HepG2 (cell line): ENCODE measurements at regions not wholly inside any gene's neighbourhood (a gene's known extent, or its start where the extent isn't known, plus 50 kb on each side); places are given as distances from the start of the nearest gene placed in this dataset.

Experiments used
- ATAC-seq: fragments of 200-7000 bp; cut with Tn5 transposase; 3 replicates; pipeline ENCODE4 v1.9.1; 2020; ENCODE audit warnings: mild to moderate bottlenecking, moderate library complexity
- BruUV-seq: library from RNA; stranded (reverse); fragments of 400-500 nt; replicated peaks from 2 replicates; lab custom pipeline; 2021; lab: Mats Ljungman, UMichigan
- CTCF ChIA-PET: fragments of 300-600 bp; formaldehyde crosslinking; extraction: SDS; loops from one replicate; lab custom pipeline; 2021; ENCODE audit warnings: low total read pairs, inconsistent platforms, low intra/inter-chr PET ratio; lab: Yijun Ruan, JAX
- POLR2A ChIA-PET: fragments of 350-600 bp; sonication (Branson Sonifier 250); formaldehyde crosslinking; loops from one replicate; lab custom pipeline; 2020; ENCODE audit warnings: antibody characterized with exemption, inconsistent platforms; lab: Yijun Ruan, JAX
- DNase-seq: peaks from one replicate; pipeline ENCODE4 v3.0.0-alpha.2; 2015; ENCODE audit warnings: low spot score
- FAIRE-seq: peaks from 3 replicates; lab custom pipeline; 2011; peaks lifted over from hg19 to GRCh38; lab: Jason Lieb, UNC
- H2AFZ ChIP-seq: one replicate; pipeline ENCODE4 v1.6.1; 2011; ENCODE audit warnings: low read length, inconsistent platforms
- H3K27ac ChIP-seq: fragments of 300-600 bp; 3 replicates; pipeline ENCODE4 v1.8.0; 2011; ENCODE audit warnings: mixed run types, mild to moderate bottlenecking, mixed read lengths, low read length, inconsistent platforms; ENCODE audit not compliant: insufficient read depth; ENCODE audit errors: extremely low read length
- H3K27me3 ChIP-seq, 2 experiments: fragments of 200-600 bp in 1 of 2; 2 replicates in 1 of 2; 3 replicates in 1 of 2; pipeline versions ENCODE4 v1.6.0 to v1.8.0; 2011; ENCODE audit warnings: low read length in 2 of 2, mild to moderate bottlenecking in 2 of 2, moderate library complexity in 2 of 2, inconsistent platforms in 1 of 2; ENCODE audit not compliant: insufficient read depth in 2 of 2, control insufficient read depth in 1 of 2
- H3K36me3 ChIP-seq, 2 experiments: fragments of 200-600 bp in 1 of 2; replicated peaks in 1 of 2; 2 replicates in 1 of 2; 3 replicates in 1 of 2; pipeline versions ENCODE4 v1.5.1 to v1.8.0; 2011; ENCODE audit warnings: low read length in 2 of 2, inconsistent platforms in 1 of 2; ENCODE audit not compliant: insufficient read depth in 2 of 2, control insufficient read depth in 1 of 2
- H3K4me1 ChIP-seq: 2 replicates; pipeline ENCODE4 v1.5.1; 2012; ENCODE audit warnings: low read length, inconsistent platforms; ENCODE audit not compliant: insufficient read depth
- H3K4me2 ChIP-seq: 2 replicates; pipeline ENCODE4 v1.6.0; 2011; ENCODE audit warnings: low read depth, low read length, inconsistent platforms
- H3K4me3 ChIP-seq, 3 experiments: fragments of 200-600 bp in 1 of 3; sonication (generic), shearing (Covaris generic) in 1 of 3; replicated peaks in 1 of 3; 2 replicates each; pipeline ENCODE4 v1.5.1; 2011 to 2016; ENCODE audit warnings: low read length in 3 of 3, inconsistent platforms in 2 of 3, low read depth in 2 of 3, mild to moderate bottlenecking in 2 of 3, control low read depth in 1 of 3, mixed read lengths in 1 of 3; ENCODE audit not compliant: insufficient read depth in 1 of 3
- H3K79me2 ChIP-seq: one replicate; pipeline ENCODE4 v1.6.1; 2011; ENCODE audit warnings: low read length, inconsistent platforms; ENCODE audit not compliant: insufficient read depth
- H3K9ac ChIP-seq: 2 replicates; pipeline ENCODE4 v1.6.0; 2011; ENCODE audit warnings: mild to moderate bottlenecking, low read depth, low read length, inconsistent platforms; ENCODE audit not compliant: insufficient read depth
- H3K9me3 ChIP-seq: 2 replicates; pipeline ENCODE4 v1.5.1; 2012; ENCODE audit warnings: mild to moderate bottlenecking, low read length
- H4K20me1 ChIP-seq: 2 replicates; pipeline ENCODE4 v1.6.0; 2011; ENCODE audit warnings: inconsistent platforms, mild to moderate bottlenecking, low read length, moderate library complexity; ENCODE audit not compliant: insufficient read depth
- KDM5A ChIP-seq: fragments of 200-600 bp; sonication (generic); IDR thresholded peaks from 2 replicates; pipeline ENCODE4 v1.7.0; 2018; ENCODE audit warnings: antibody characterized with exemption, mild to moderate bottlenecking, low read length, borderline replicate concordance
- SALL2 ChIP-seq: sonication (generic); formaldehyde crosslinking; IDR thresholded peaks from 2 replicates; pipeline ENCODE4 v1.8.1; 2023; ENCODE audit warnings: mild to moderate bottlenecking, missing genetic modification reagents, inconsistent platforms
- TCF7L2 ChIP-seq: IDR thresholded peaks from 2 replicates; pipeline ENCODE4 v1.6.1; 2011; ENCODE audit warnings: mild to moderate bottlenecking, low read depth, low read length, moderate library complexity
- ZNF251 ChIP-seq: sonication (generic); formaldehyde crosslinking; IDR thresholded peaks from 2 replicates; pipeline ENCODE4 v1.9.0; 2021; ENCODE audit warnings: mild to moderate bottlenecking, missing genetic modification reagents
- ZNF546 ChIP-seq: sonication (generic); formaldehyde crosslinking; conservative IDR thresholded peaks from 2 replicates; pipeline ENCODE4 v1.8.1; 2023; ENCODE audit warnings: mild to moderate bottlenecking, missing genetic modification reagents
- ZNF558 ChIP-seq: sonication (generic); formaldehyde crosslinking; IDR thresholded peaks from 2 replicates; pipeline ENCODE4 v1.9.0; 2022; ENCODE audit warnings: mild to moderate bottlenecking, missing genetic modification reagents, borderline replicate concordance
- WGBS: methylation state at CpG from one replicate; pipeline ENCODE4 v1.1.6; 2017; ENCODE audit warnings: low lambda C conversion rate; 5-methylcytosine and 5-hydroxymethylcytosine counted together
- in situ Hi-C: cut with HindIII; loops from 2 replicates; pipeline ENCODE4 v1.10.0; 2017; ENCODE audit warnings: low pct_unique_long_range_greater_than_20kb; ENCODE audit not compliant: extremely low pct_ligation_motif_present
- intact Hi-C: fragments of 100-400 bp; cut with micrococcal nuclease; formaldehyde crosslinking; loops from one replicate; pipeline ENCODE4 v1.10.0; 2022; ENCODE audit not compliant: unreplicated experiment
- TF ChIP-seq, protein P1 (sequence below): sonication (generic); formaldehyde crosslinking; IDR thresholded peaks from 2 replicates; pipeline ENCODE4 v1.8.1; 2022; ENCODE audit warnings: low read depth, mild to moderate bottlenecking, missing genetic modification reagents
- TF ChIP-seq, protein P2 (sequence below): sonication (generic); formaldehyde crosslinking; IDR thresholded peaks from 2 replicates; pipeline ENCODE4 v1.4.0; 2020; ENCODE audit warnings: low read depth, mild to moderate bottlenecking, missing genetic modification reagents

DNA sequence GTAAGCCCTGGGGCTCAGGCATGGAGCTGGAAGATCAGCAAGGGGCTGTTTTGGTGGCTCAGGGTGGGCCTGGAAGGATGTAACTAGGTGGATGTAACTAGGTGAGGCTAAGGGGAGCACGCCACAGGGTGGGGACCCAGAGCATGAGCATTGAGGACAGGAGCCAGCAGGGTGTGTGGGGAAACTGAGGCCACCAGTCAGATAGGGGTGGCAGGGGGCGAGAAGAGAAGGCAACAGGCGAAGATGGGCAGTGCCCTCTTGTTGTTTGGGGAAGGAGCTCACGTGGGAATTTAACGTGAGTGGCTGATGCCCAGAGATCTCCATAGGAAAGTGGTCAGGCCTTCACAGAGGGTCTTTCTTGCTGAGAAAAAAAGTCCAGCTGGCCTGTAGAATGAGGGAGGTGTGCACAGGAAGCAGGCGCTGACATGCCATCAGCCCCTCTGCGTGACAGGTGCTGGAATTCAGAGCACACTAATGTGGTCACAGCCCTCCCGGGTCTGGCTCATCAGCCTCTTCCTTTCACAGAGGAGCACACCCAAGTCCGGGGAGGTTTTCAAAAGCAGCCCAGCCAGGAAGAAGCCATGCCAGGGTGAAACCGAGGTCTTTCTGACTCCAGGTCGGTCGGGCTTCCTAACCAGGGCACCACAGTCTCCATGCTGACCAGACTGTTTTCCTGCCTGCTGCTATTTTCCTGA, 54.6 kb upstream of the PAX6 start:
- H2AFZ ChIP-seq: no peak overlapping the region
- H3K9ac ChIP-seq: no peak overlapping the region
- H3K27ac ChIP-seq: no peak overlapping the region
- intact Hi-C loops: no loop called here
- peaks cover 2% of the 10 kb centered on the region; the same call in 1 of the 2 replicates for H3K4me1 ChIP-seq
- 2% methylated on average over 8 of the region's 12 CpGs for WGBS
- peaks cover 0 to 13% of the 10 kb centered on the region in 2 experiments; a peak in 2 of 5 replicates for H3K27me3 ChIP-seq
- H3K79me2 ChIP-seq: no peaks in the 10 kb centered on the region
- no peaks in the 10 kb centered on the region for H4K20me1 ChIP-seq
- BruUV-seq: no TSS peak
- no peak for ATAC-seq
- in situ Hi-C loops: no loop called here
- no peak for TF ChIP-seq ZNF558 (CRISPR knock-in tag)
- TF ChIP-seq TCF7L2: no peak
- TF ChIP-seq ZNF251: no peak
- no peak for TF ChIP-seq SALL2
- TF ChIP-seq, protein P1, sequence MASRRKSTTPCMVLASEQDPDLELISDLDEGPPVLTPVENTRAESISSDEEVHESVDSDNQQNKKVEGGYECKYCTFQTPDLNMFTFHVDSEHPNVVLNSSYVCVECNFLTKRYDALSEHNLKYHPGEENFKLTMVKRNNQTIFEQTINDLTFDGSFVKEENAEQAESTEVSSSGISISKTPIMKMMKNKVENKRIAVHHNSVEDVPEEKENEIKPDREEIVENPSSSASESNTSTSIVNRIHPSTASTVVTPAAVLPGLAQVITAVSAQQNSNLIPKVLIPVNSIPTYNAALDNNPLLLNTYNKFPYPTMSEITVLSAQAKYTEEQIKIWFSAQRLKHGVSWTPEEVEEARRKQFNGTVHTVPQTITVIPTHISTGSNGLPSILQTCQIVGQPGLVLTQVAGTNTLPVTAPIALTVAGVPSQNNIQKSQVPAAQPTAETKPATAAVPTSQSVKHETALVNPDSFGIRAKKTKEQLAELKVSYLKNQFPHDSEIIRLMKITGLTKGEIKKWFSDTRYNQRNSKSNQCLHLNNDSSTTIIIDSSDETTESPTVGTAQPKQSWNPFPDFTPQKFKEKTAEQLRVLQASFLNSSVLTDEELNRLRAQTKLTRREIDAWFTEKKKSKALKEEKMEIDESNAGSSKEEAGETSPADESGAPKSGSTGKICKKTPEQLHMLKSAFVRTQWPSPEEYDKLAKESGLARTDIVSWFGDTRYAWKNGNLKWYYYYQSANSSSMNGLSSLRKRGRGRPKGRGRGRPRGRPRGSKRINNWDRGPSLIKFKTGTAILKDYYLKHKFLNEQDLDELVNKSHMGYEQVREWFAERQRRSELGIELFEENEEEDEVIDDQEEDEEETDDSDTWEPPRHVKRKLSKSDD (CRISPR knock-in tag): no peak
- no peak for TF ChIP-seq KDM5A
- TF ChIP-seq ZNF546 (CRISPR knock-in tag): no peak
- TF ChIP-seq, protein P2, sequence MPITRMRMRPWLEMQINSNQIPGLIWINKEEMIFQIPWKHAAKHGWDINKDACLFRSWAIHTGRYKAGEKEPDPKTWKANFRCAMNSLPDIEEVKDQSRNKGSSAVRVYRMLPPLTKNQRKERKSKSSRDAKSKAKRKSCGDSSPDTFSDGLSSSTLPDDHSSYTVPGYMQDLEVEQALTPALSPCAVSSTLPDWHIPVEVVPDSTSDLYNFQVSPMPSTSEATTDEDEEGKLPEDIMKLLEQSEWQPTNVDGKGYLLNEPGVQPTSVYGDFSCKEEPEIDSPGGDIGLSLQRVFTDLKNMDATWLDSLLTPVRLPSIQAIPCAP: no peak
- TF ChIP-seq, all 625 proteins: peak for 0
- no peak overlapping the region for H3K4me3 ChIP-seq
- H3K4me2 ChIP-seq: no peak overlapping the region
- CTCF ChIA-PET: no interaction called here
- POLR2A ChIA-PET: no interaction called here
- FAIRE-seq (no peak), DNase-seq (no peak)
- H3K36me3 ChIP-seq: no peaks in the 10 kb centered on the region
- no peaks in the 10 kb centered on the region for H3K9me3 ChIP-seq
